ENCODE measurements at regions not wholly inside any gene's neighbourhood (a gene's known extent, or its start where the extent isn't known, plus 50 kb on each side); places are given as distances from the start of the nearest gene placed in this dataset.

DNA sequence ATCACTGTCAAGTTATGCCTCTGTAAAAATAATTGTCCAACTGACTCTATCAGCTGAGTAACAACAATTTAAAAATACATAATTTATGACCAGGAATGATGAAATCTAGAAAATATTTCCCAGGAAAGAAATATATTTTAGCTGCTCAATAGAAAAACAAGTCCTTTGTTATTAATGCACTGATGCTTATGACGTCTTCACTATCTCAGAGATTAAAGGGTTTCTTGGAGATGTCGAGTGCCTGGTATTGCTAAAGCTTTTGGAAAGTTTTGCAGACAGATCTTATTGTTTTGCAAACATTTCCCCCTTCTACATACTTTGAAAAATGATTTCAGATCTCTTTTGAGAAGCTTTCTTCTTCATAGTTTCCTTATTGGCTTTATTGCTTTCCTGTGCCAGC is 154.6 kb upstream of the RPS6KA3 start:
- TF ChIP-seq POLR2AphosphoS5 (IDR thresholded peaks at IDR 0.05; ENCODE audit: borderline replicate concordance, low read depth, low read length): no peak
- no peak for TF ChIP-seq EZH2 (IDR thresholded peaks at IDR 0.05)
- TF ChIP-seq FOXP2 (optimal IDR thresholded peaks at IDR 0.05; ENCODE audit: control extremely low read depth, extremely low read length, insufficient read depth): no peak

Data from SK-N-MC (cell line).